ENCODE measurements at regions not wholly inside any gene's neighbourhood (a gene's known extent, or its start where the extent isn't known, plus 50 kb on each side); places are given as distances from the start of the nearest gene placed in this dataset.

- TF ChIP-seq, protein P1, sequence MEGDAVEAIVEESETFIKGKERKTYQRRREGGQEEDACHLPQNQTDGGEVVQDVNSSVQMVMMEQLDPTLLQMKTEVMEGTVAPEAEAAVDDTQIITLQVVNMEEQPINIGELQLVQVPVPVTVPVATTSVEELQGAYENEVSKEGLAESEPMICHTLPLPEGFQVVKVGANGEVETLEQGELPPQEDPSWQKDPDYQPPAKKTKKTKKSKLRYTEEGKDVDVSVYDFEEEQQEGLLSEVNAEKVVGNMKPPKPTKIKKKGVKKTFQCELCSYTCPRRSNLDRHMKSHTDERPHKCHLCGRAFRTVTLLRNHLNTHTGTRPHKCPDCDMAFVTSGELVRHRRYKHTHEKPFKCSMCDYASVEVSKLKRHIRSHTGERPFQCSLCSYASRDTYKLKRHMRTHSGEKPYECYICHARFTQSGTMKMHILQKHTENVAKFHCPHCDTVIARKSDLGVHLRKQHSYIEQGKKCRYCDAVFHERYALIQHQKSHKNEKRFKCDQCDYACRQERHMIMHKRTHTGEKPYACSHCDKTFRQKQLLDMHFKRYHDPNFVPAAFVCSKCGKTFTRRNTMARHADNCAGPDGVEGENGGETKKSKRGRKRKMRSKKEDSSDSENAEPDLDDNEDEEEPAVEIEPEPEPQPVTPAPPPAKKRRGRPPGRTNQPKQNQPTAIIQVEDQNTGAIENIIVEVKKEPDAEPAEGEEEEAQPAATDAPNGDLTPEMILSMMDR (IDR thresholded peaks at IDR 0.05; ENCODE audit: low read depth, low read length), result no peak
- no peak for TF ChIP-seq EZH2phosphoT487 (IDR thresholded peaks at IDR 0.05; ENCODE audit: low read depth)
Observed at GRCh38 chr6:92044312-92044711, 1375.0 kb downstream of the EPHA7 start.

Data from OCI-LY3 (cell line).